SU-DHL-6 (cell line): ENCODE measurements at regions not wholly inside any gene's neighbourhood (a gene's known extent, or its start where the extent isn't known, plus 50 kb on each side); places are given as distances from the start of the nearest gene placed in this dataset.

Experiments used
- H2AFZ ChIP-seq: fragments of 200-600 bp; sonication (generic); 2 replicates; pipeline ENCODE4 v1.6.1; 2014; ENCODE audit warnings: low read depth, mild to moderate bottlenecking, moderate library complexity, mixed read lengths, antibody characterized with exemption, low read length; ENCODE audit not compliant: severe bottlenecking
- H3F3A ChIP-seq: fragments of 200-600 bp; shearing (Covaris generic); 2 replicates; pipeline ENCODE4 v1.6.0; 2016; ENCODE audit warnings: antibody characterized with exemption, mild to moderate bottlenecking; ENCODE audit not compliant: insufficient read depth
- H3K27ac ChIP-seq: fragments of 200-600 bp; sonication (generic); 2 replicates; pipeline ENCODE4 v1.5.1; 2016; ENCODE audit warnings: low read depth, mild to moderate bottlenecking, low read length, moderate library complexity, mixed read lengths
- H3K27me3 ChIP-seq: fragments of 200-600 bp; sonication (generic), shearing (Covaris generic); 2 replicates; pipeline ENCODE4 v1.6.0; 2014; ENCODE audit warnings: mild to moderate bottlenecking, low read length
- H3K36me3 ChIP-seq: fragments of 200-600 bp; sonication (generic); 2 replicates; pipeline ENCODE4 v1.6.1; 2014; ENCODE audit warnings: mild to moderate bottlenecking, low read length, mixed read lengths
- H3K4me2 ChIP-seq: fragments of 300-600, 200-600 bp; shearing (Covaris generic), sonication (generic); 2 replicates; pipeline ENCODE4 v1.6.0; 2014; ENCODE audit warnings: low read length, low read depth, mild to moderate bottlenecking; ENCODE audit not compliant: poor library complexity, severe bottlenecking
- H3K4me3 ChIP-seq: fragments of 200-600 bp; sonication (generic); 2 replicates; pipeline ENCODE4 v1.5.1; 2014; ENCODE audit warnings: antibody characterized with exemption, low read length, mild to moderate bottlenecking, mixed read lengths; ENCODE audit not compliant: insufficient read depth, poor library complexity, severe bottlenecking
- H3K79me2 ChIP-seq: fragments of 200-600 bp; sonication (generic); 2 replicates; pipeline ENCODE4 v1.6.1; 2014; ENCODE audit warnings: mild to moderate bottlenecking, low read length, moderate library complexity; ENCODE audit not compliant: insufficient read depth
- H3K9ac ChIP-seq: fragments of 200-600 bp; sonication (generic); 2 replicates; pipeline ENCODE4 v1.7.0; 2014; ENCODE audit warnings: mild to moderate bottlenecking, low read length
- H3K9me2 ChIP-seq: fragments of 200-600 bp; sonication (generic); replicated peaks from 2 replicates; pipeline ENCODE4 v1.6.1; 2014; ENCODE audit warnings: low read length; ENCODE audit not compliant: insufficient read depth
- H3K9me3 ChIP-seq: fragments of 200-600 bp; sonication (generic); 2 replicates; pipeline ENCODE4 v1.6.1; 2014; ENCODE audit warnings: low read length, mixed read lengths; ENCODE audit not compliant: insufficient read depth
- H4K20me1 ChIP-seq: fragments of 200-600 bp; sonication (generic); 2 replicates; pipeline ENCODE4 v1.6.1; 2014; ENCODE audit warnings: low read depth, mild to moderate bottlenecking, antibody characterized with exemption, low read length, moderate library complexity, mixed read lengths
- CTCF ChIP-seq: fragments of 200-600 bp; sonication (generic); IDR thresholded peaks from one replicate; pipeline ENCODE4 v1.5.1; 2017; ENCODE audit warnings: antibody characterized with exemption, mild to moderate bottlenecking, low read length, moderate library complexity; ENCODE audit not compliant: insufficient read depth, poor library complexity, severe bottlenecking
- EZH2phosphoT487 ChIP-seq: fragments of 200-600 bp; sonication (generic), shearing (Covaris generic); conservative IDR thresholded peaks from 2 replicates; pipeline ENCODE4 v1.6.1; 2018; ENCODE audit warnings: mild to moderate bottlenecking, antibody characterized with exemption, low read length, moderate library complexity, mixed read lengths

DNA sequence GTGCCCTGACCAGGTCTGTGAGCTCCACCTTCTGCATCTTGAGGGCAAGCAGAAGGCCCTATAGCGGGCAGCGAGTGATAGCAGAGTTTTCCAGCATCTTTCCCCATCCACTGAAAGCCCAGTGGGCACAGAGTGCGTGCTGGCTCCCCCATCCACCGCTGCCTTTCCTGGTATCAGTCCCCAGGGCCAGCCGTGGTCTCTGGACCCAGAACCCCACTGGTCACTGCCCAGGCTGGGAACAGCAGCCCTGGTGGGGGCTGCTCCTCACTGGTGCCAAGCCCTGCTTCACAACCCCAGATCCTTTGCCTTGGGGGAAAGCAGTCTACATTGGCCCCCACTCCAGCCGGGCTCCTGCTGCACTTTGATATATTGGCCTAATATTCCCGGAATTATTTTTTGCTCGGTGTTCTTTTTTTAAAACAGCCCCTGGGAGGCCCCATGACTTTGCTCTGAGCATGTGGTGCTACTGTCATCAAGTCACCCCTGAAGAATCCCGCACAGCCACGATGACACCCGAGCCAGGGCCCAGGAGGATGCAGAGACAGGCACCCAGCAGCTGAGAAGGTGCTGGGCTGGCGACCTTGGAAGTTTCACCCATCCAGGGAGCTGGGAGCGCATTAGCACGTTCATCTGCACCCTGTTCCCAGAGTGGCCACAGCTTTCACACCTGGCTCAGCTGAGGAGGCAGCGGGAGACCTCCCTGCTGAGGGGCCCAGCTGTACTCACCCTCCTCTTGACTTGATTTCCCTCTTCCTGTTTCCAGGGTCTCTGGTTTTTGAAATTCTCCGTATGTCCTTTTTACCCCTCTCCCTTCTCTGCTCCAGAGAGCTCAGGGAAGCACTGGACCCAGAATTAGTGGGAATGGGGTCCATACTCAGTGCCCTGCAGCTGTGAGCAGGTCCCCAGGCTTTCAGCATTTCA is 56.9 kb downstream of the KLHDC7A start:
- no peak overlapping the region for H3K27ac ChIP-seq
- H2AFZ ChIP-seq, result no peak overlapping the region
- H3K27me3 ChIP-seq, result no peaks in the 10 kb centered on the region
- no peaks in the 10 kb centered on the region for H3K9me3 ChIP-seq
- TF ChIP-seq CTCF, result no peak
- TF ChIP-seq EZH2phosphoT487, result no peak
- no peak overlapping the region for H3K4me2 ChIP-seq
- H3F3A ChIP-seq, result no peaks in the 10 kb centered on the region
- H3K9me2 ChIP-seq, result no peaks in the 10 kb centered on the region
- no peak overlapping the region for H3K9ac ChIP-seq
- no peaks in the 10 kb centered on the region for H3K79me2 ChIP-seq
- H3K36me3 ChIP-seq, result no peaks in the 10 kb centered on the region
- H4K20me1 ChIP-seq, result no peaks in the 10 kb centered on the region
- H3K4me3 ChIP-seq, result no peak overlapping the region

GRCh38 chr1:18539171-18539570 is 58.4 kb downstream of the KLHDC7A start:
- H3K4me2 ChIP-seq, result no peak overlapping the region
- H2AFZ ChIP-seq, result no peak overlapping the region
- H3K79me2 ChIP-seq, result no peaks in the 10 kb centered on the region
- H3K9me2 ChIP-seq, result no peaks in the 10 kb centered on the region
- H3K9me3 ChIP-seq, result no peaks in the 10 kb centered on the region
- H3F3A ChIP-seq, result no peaks in the 10 kb centered on the region
- no peaks in the 10 kb centered on the region for H3K36me3 ChIP-seq
- H4K20me1 ChIP-seq, result no peaks in the 10 kb centered on the region
- no peaks in the 10 kb centered on the region for H3K27me3 ChIP-seq
- TF ChIP-seq EZH2phosphoT487, result no peak
- H3K9ac ChIP-seq, result no peak overlapping the region
- H3K4me3 ChIP-seq, result no peak overlapping the region
- no peak overlapping the region for H3K27ac ChIP-seq

GRCh38 chr1:18540136-18540765 is 59.5 kb downstream of the KLHDC7A start:
- H3K9ac ChIP-seq, result no peak overlapping the region
- H3F3A ChIP-seq, result no peaks in the 10 kb centered on the region
- no peaks in the 10 kb centered on the region for H3K27me3 ChIP-seq
- H3K4me2 ChIP-seq, result no peak overlapping the region
- H3K9me2 ChIP-seq, result no peaks in the 10 kb centered on the region
- H3K4me3 ChIP-seq, result no peak overlapping the region
- no peak overlapping the region for H3K27ac ChIP-seq
- H3K9me3 ChIP-seq, result no peaks in the 10 kb centered on the region
- H3K79me2 ChIP-seq, result no peaks in the 10 kb centered on the region
- H4K20me1 ChIP-seq, result no peaks in the 10 kb centered on the region
- no peak for TF ChIP-seq CTCF
- no peak for TF ChIP-seq EZH2phosphoT487
- no peak overlapping the region for H2AFZ ChIP-seq
- H3K36me3 ChIP-seq, result no peaks in the 10 kb centered on the region
